Hepatocyte (in vitro differentiated cells): ENCODE measurements at regions not wholly inside any gene's neighbourhood (a gene's known extent, or its start where the extent isn't known, plus 50 kb on each side); places are given as distances from the start of the nearest gene placed in this dataset.

ENCODE experiments used
- DNase-seq: peaks from one replicate; pipeline ENCODE4 v3.0.0-alpha.2; 2016; ENCODE audit warnings: low spot score
- H2AFZ ChIP-seq: fragments of 200-600 bp; sonication (generic); 2 replicates; pipeline ENCODE4 v1.6.0; 2016; ENCODE audit warnings: antibody characterized with exemption, mild to moderate bottlenecking
- H3K27ac ChIP-seq: fragments of 200-600 bp; sonication (generic); 2 replicates; pipeline ENCODE4 v1.5.1; 2016; ENCODE audit warnings: mild to moderate bottlenecking
- H3K27me3 ChIP-seq: fragments of 200-600 bp; sonication (generic); 2 replicates; pipeline ENCODE4 v1.6.1; 2016
- H3K36me3 ChIP-seq: fragments of 200-600 bp; sonication (generic); replicated peaks from 2 replicates; pipeline ENCODE4 v1.5.1; 2016; ENCODE audit warnings: low read depth; ENCODE audit not compliant: insufficient read depth
- H3K4me1 ChIP-seq: fragments of 200-600 bp; sonication (generic); 2 replicates; pipeline ENCODE4 v1.5.1; 2016; ENCODE audit warnings: mild to moderate bottlenecking, moderate library complexity; ENCODE audit not compliant: insufficient read depth
- H3K4me2 ChIP-seq: fragments of 200-600 bp; sonication (generic); 2 replicates; pipeline ENCODE4 v1.6.0; 2016
- H3K4me3 ChIP-seq: fragments of 200-600 bp; sonication (generic); 2 replicates; pipeline ENCODE4 v1.5.1; 2016; ENCODE audit warnings: mild to moderate bottlenecking
- H3K79me2 ChIP-seq: fragments of 200-600 bp; sonication (generic); 2 replicates; pipeline ENCODE4 v1.6.0; 2017; ENCODE audit warnings: mild to moderate bottlenecking
- H3K9me2 ChIP-seq: fragments of 200-600 bp; sonication (generic); replicated peaks from 2 replicates; pipeline ENCODE4 v1.6.0; 2017; ENCODE audit warnings: mild to moderate bottlenecking; ENCODE audit not compliant: insufficient read depth
- H3K9me3 ChIP-seq: fragments of 200-600 bp; sonication (generic); 2 replicates; pipeline ENCODE4 v1.5.1; 2016; ENCODE audit warnings: low read depth, mild to moderate bottlenecking
- H4K20me1 ChIP-seq: fragments of 200-600 bp; sonication (generic); 2 replicates; pipeline ENCODE4 v1.6.0; 2016; ENCODE audit warnings: mild to moderate bottlenecking; ENCODE audit not compliant: insufficient read depth, poor library complexity, severe bottlenecking
- CTCF ChIP-seq: fragments of 200-600 bp; sonication (generic); IDR thresholded peaks from 2 replicates; pipeline ENCODE4 v1.5.1; 2016; ENCODE audit warnings: antibody characterized with exemption, mild to moderate bottlenecking; ENCODE audit not compliant: poor library complexity
- EZH2 ChIP-seq: fragments of 200-600 bp; sonication (generic); IDR thresholded peaks from 2 replicates; pipeline ENCODE4 v1.6.1; 2016; ENCODE audit warnings: antibody characterized with exemption, mild to moderate bottlenecking, borderline replicate concordance
- EZH2phosphoT487 ChIP-seq: fragments of 200-600 bp; sonication (generic); IDR thresholded peaks from one replicate; pipeline ENCODE4 v1.6.1; 2018; ENCODE audit warnings: antibody characterized with exemption, mild to moderate bottlenecking, low read depth, moderate library complexity; ENCODE audit not compliant: unreplicated experiment, severe bottlenecking
- WGBS: methylation state at CpG from one replicate; pipeline ENCODE4 v1.1.6; 2016; ENCODE audit warnings: low lambda C conversion rate; ENCODE audit errors: missing lambda C conversion rate; 5-methylcytosine and 5-hydroxymethylcytosine counted together

GRCh38 chr2:47657886-47658489 is 87.2 kb upstream of the KCNK12 start:
- H3K27ac ChIP-seq, result no peak overlapping the region
- no peaks in the 10 kb centered on the region for H3K27me3 ChIP-seq
- 77% methylated on average over 7 of the region's 7 CpGs for WGBS
- H3K9me2 ChIP-seq, result no peaks in the 10 kb centered on the region
- H3K4me1 ChIP-seq, result no peaks in the 10 kb centered on the region
- H4K20me1 ChIP-seq, result no peaks in the 10 kb centered on the region
- no peaks in the 10 kb centered on the region for H3K36me3 ChIP-seq
- TF ChIP-seq EZH2phosphoT487 (no peak), EZH2 (no peak), CTCF (no peak)
- H2AFZ ChIP-seq, result no peak overlapping the region
- DNase-seq, result no peak
- H3K4me2 ChIP-seq, result no peak overlapping the region
- H3K79me2 ChIP-seq, result no peaks in the 10 kb centered on the region
- no peak overlapping the region for H3K4me3 ChIP-seq
- no peaks in the 10 kb centered on the region for H3K9me3 ChIP-seq

- no peak overlapping the region for H2AFZ ChIP-seq
- H3K4me1 ChIP-seq, result no peaks in the 10 kb centered on the region
- 84% methylated on average over 8 of the region's 8 CpGs for whole genome bisulfite sequencing
- TF ChIP-seq EZH2, result no peak
- TF ChIP-seq CTCF, result no peak
- no peak for TF ChIP-seq EZH2phosphoT487
- no peak overlapping the region for H3K4me2 ChIP-seq
- H3K4me3 ChIP-seq, result no peak overlapping the region
- H3K9me3 ChIP-seq, result no peaks in the 10 kb centered on the region
- no peaks in the 10 kb centered on the region for H3K27me3 ChIP-seq
- no peaks in the 10 kb centered on the region for H4K20me1 ChIP-seq
- H3K36me3 ChIP-seq, result no peaks in the 10 kb centered on the region
- no peak overlapping the region for H3K27ac ChIP-seq
- DNase-seq, result no peak
- H3K9me2 ChIP-seq, result no peaks in the 10 kb centered on the region
- no peaks in the 10 kb centered on the region for H3K79me2 ChIP-seq
These were observed 86.2 kb upstream of the KCNK12 start for GRCh38 chr2:47656715-47657600.

- no peaks in the 10 kb centered on the region for H3K27me3 ChIP-seq
- H3K79me2 ChIP-seq, result no peaks in the 10 kb centered on the region
- H3K9me2 ChIP-seq, result no peaks in the 10 kb centered on the region
- H3K4me2 ChIP-seq, result no peak overlapping the region
- no peaks in the 10 kb centered on the region for H3K4me1 ChIP-seq
- H2AFZ ChIP-seq, result no peak overlapping the region
- no peaks in the 10 kb centered on the region for H4K20me1 ChIP-seq
- no peaks in the 10 kb centered on the region for H3K9me3 ChIP-seq
- no peak overlapping the region for H3K4me3 ChIP-seq
- no peak for DNase-seq
- 81% methylated on average over 2 of the region's 2 CpGs for WGBS
- H3K27ac ChIP-seq, result no peak overlapping the region
- no peaks in the 10 kb centered on the region for H3K36me3 ChIP-seq
- no peak for TF ChIP-seq EZH2
- no peak for TF ChIP-seq CTCF
- no peak for TF ChIP-seq EZH2phosphoT487
These were observed 84.7 kb upstream of the KCNK12 start for GRCh38 chr2:47655563-47655880.
